Keratinocyte (primary cell): ENCODE measurements at regions not wholly inside any gene's neighbourhood (a gene's known extent, or its start where the extent isn't known, plus 50 kb on each side); places are given as distances from the start of the nearest gene placed in this dataset.

Experiments
- EZH2 ChIP-seq: IDR thresholded peaks from one replicate; pipeline ENCODE4 v1.6.1; 2012; ENCODE audit warnings: inconsistent platforms, mild to moderate bottlenecking, low read length, moderate library complexity
- TF ChIP-seq, protein P1 (sequence below), 3 experiments: IDR thresholded peaks in 1 of 3; conservative IDR thresholded peaks in 1 of 3; optimal IDR thresholded peaks in 1 of 3; 2 replicates in 2 of 3; 3 replicates in 1 of 3; pipeline versions ENCODE3 to v1.5.1; 2011; ENCODE audit warnings: low read length in 3 of 3, mild to moderate bottlenecking in 3 of 3, moderate library complexity in 2 of 3, control low read depth in 1 of 3, inconsistent platforms in 1 of 3; ENCODE audit not compliant: insufficient read depth in 2 of 3; ENCODE audit errors: extremely low read depth in 1 of 3

- TF ChIP-seq, protein P1, sequence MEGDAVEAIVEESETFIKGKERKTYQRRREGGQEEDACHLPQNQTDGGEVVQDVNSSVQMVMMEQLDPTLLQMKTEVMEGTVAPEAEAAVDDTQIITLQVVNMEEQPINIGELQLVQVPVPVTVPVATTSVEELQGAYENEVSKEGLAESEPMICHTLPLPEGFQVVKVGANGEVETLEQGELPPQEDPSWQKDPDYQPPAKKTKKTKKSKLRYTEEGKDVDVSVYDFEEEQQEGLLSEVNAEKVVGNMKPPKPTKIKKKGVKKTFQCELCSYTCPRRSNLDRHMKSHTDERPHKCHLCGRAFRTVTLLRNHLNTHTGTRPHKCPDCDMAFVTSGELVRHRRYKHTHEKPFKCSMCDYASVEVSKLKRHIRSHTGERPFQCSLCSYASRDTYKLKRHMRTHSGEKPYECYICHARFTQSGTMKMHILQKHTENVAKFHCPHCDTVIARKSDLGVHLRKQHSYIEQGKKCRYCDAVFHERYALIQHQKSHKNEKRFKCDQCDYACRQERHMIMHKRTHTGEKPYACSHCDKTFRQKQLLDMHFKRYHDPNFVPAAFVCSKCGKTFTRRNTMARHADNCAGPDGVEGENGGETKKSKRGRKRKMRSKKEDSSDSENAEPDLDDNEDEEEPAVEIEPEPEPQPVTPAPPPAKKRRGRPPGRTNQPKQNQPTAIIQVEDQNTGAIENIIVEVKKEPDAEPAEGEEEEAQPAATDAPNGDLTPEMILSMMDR (optimal IDR thresholded peaks at IDR 0.05 in 1 of 3, IDR thresholded peaks at IDR 0.05 in 1 of 3, conservative IDR thresholded peaks at IDR 0.05 in 1 of 3; ENCODE audit: extremely low read depth in 1 of 3, insufficient read depth in 2 of 3, low read length in 3 of 3): no peak
- no peak for TF ChIP-seq EZH2
These were observed 732.8 kb upstream of the IGFBP3 start for GRCh38 chr7:46653848-46654247.
